B cell (primary cell): ENCODE measurements at regions not wholly inside any gene's neighbourhood (a gene's known extent, or its start where the extent isn't known, plus 50 kb on each side); places are given as distances from the start of the nearest gene placed in this dataset.

Experiments
- CTCF ChIP-seq: fragments of 200-600 bp; IDR thresholded peaks from one replicate; pipeline ENCODE4 v1.8.0; 2022; ENCODE audit warnings: antibody characterized with exemption, mild to moderate bottlenecking
- EZH2 ChIP-seq: IDR thresholded peaks from 2 replicates; pipeline ENCODE4 v1.6.1; 2012; ENCODE audit warnings: borderline replicate concordance, low read depth, mild to moderate bottlenecking, moderate library complexity, low read length; ENCODE audit not compliant: insufficient read depth, poor library complexity, severe bottlenecking

- TF ChIP-seq CTCF (no peak), EZH2 (no peak)
Observed at GRCh38 chr15:96019114-96019513, 311.4 kb upstream of the NR2F2 start.
